ENCODE measurements at regions not wholly inside any gene's neighbourhood (a gene's known extent, or its start where the extent isn't known, plus 50 kb on each side); places are given as distances from the start of the nearest gene placed in this dataset.
"Not testable (repeated sequence)": the region's sequence is repeated elsewhere in the genome, so short reads cannot be mapped to it uniquely, and the experiment has no call there.

DNA sequence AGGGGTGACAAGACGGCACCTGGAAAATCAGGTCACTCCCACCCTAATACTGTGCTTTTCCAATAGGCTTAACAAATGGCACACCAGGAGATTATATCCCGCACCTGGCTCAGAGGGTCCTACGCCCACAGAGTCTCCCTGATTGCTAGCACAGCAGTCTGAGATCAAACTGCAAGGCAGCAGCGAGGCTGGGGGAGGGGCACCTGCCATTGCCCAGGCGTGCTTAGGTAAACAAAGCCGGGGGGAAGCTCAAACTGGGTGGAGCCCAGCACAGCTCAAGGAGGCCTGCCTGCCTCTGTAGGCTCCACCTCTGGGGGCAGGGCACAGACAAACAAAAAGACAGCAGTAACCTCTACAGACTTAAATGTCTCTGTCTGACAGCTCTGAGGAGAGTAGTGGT lies 87.4 kb upstream of the PCED1B start:
- not testable (repeated sequence) for TF ChIP-seq EP300, RFX5, USF2, CEBPB (IDR thresholded peaks at IDR 0.05)
- TF ChIP-seq, protein P1, sequence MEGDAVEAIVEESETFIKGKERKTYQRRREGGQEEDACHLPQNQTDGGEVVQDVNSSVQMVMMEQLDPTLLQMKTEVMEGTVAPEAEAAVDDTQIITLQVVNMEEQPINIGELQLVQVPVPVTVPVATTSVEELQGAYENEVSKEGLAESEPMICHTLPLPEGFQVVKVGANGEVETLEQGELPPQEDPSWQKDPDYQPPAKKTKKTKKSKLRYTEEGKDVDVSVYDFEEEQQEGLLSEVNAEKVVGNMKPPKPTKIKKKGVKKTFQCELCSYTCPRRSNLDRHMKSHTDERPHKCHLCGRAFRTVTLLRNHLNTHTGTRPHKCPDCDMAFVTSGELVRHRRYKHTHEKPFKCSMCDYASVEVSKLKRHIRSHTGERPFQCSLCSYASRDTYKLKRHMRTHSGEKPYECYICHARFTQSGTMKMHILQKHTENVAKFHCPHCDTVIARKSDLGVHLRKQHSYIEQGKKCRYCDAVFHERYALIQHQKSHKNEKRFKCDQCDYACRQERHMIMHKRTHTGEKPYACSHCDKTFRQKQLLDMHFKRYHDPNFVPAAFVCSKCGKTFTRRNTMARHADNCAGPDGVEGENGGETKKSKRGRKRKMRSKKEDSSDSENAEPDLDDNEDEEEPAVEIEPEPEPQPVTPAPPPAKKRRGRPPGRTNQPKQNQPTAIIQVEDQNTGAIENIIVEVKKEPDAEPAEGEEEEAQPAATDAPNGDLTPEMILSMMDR (IDR thresholded peaks at IDR 0.05), result not testable (repeated sequence)
